ENCODE measurements at regions not wholly inside any gene's neighbourhood (a gene's known extent, or its start where the extent isn't known, plus 50 kb on each side); places are given as distances from the start of the nearest gene placed in this dataset.

GRCh38 chr16:85245307-85246172 is 133.3 kb upstream of the CIBAR2 start:
- peak overlapping the region; percentile 48 for H3K4me2 ChIP-seq (ENCODE audit: low read length)
- TF ChIP-seq CTCF (IDR thresholded peaks at IDR 0.05; ENCODE audit: low read depth, low read length) (peak; percentile 86), EZH2phosphoT487 (IDR thresholded peaks at IDR 0.05; ENCODE audit: low read depth) (no peak)
- H4K20me1 ChIP-seq (ENCODE audit: insufficient read depth, low read length): no peaks in the 10 kb centered on the region

GRCh38 chr16:85246473-85246872 is 134.2 kb upstream of the CIBAR2 start:
- no peaks in the 10 kb centered on the region for H3K79me2 ChIP-seq (ENCODE audit: low read length)
- no peaks in the 10 kb centered on the region for H3K9me3 ChIP-seq (ENCODE audit: insufficient read depth, low read length)
- no peak overlapping the region for H3K4me3 ChIP-seq (ENCODE audit: low read length)
- no peak overlapping the region for H3K27ac ChIP-seq (ENCODE audit: low read length)
- TF ChIP-seq EZH2phosphoT487 (IDR thresholded peaks at IDR 0.05; ENCODE audit: low read depth) (no peak), CTCF (IDR thresholded peaks at IDR 0.05; ENCODE audit: low read depth, low read length) (no peak)
- H2AFZ ChIP-seq (ENCODE audit: low read depth, low read length): no peak overlapping the region
- no peak overlapping the region for H3K4me2 ChIP-seq (ENCODE audit: low read length)
- 0 out of 2 replicates have a peak, but pooled peaks cover 2% of the 10 kb centered on the region for H3K27me3 ChIP-seq (ENCODE audit: low read depth, low read length)
- no peaks in the 10 kb centered on the region for H4K20me1 ChIP-seq (ENCODE audit: insufficient read depth, low read length)
- no peaks in the 10 kb centered on the region for H3K4me1 ChIP-seq (ENCODE audit: low read length)
- no peaks in the 10 kb centered on the region for H3K36me3 ChIP-seq (replicated peaks; ENCODE audit: low read depth, low read length)
- no peak overlapping the region for H3K9ac ChIP-seq (ENCODE audit: low read length)

More at GRCh38 chr16:85245307-85246172, 133.3 kb upstream of the CIBAR2 start:
- Histone ChIP-seq H3K27me3 (ENCODE audit: low read depth, low read length) (0 out of 2 replicates have a peak, but pooled peaks cover 2% of the 10 kb centered on the region), H3K4me1 (ENCODE audit: low read length) (no peaks in the 10 kb centered on the region), H3K79me2 (ENCODE audit: low read length) (no peaks in the 10 kb centered on the region), H3K9ac (ENCODE audit: low read length) (no peak overlapping the region), H3K27ac (ENCODE audit: low read length) (no peak overlapping the region), H3K36me3 (replicated peaks; ENCODE audit: low read depth, low read length) (no peaks in the 10 kb centered on the region), H3K4me3 (ENCODE audit: low read length) (no peak overlapping the region), H2AFZ (ENCODE audit: low read depth, low read length) (peak overlapping the region; percentile 31; the same call in 1 of the 2 replicates), H3K9me3 (ENCODE audit: insufficient read depth, low read length) (no peaks in the 10 kb centered on the region)

DNA sequence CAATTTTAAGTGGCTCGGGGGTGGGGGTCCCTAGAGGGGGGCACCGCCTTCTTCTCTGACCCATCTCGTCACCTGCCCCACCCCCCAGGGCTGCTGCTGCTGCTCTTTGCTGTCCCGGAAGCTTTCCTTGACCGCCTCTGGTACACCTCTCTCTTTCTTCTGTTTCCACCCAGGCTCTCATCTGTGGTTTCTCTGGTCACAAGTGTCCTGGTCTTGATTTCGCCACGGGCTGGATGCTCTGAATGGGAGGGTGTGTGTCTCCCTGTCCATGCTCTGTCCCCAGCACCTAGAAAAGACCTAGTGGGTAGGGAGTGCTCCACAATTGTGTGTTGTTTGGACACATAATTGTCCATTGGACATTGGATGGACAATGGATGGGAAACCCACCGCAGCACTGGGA is 134.7 kb upstream of the CIBAR2 start:
- Histone ChIP-seq H3K9ac (ENCODE audit: low read length) (no peak overlapping the region), H3K4me1 (ENCODE audit: low read length) (no peaks in the 10 kb centered on the region), H4K20me1 (ENCODE audit: insufficient read depth, low read length) (no peaks in the 10 kb centered on the region), H3K27me3 (ENCODE audit: low read depth, low read length) (0 out of 2 replicates have a peak, but pooled peaks cover 2% of the 10 kb centered on the region), H3K36me3 (replicated peaks; ENCODE audit: low read depth, low read length) (no peaks in the 10 kb centered on the region), H3K4me3 (ENCODE audit: low read length) (no peak overlapping the region), H3K9me3 (ENCODE audit: insufficient read depth, low read length) (no peaks in the 10 kb centered on the region), H3K4me2 (ENCODE audit: low read length) (no peak overlapping the region), H2AFZ (ENCODE audit: low read depth, low read length) (no peak overlapping the region), H3K79me2 (ENCODE audit: low read length) (no peaks in the 10 kb centered on the region), H3K27ac (ENCODE audit: low read length) (no peak overlapping the region)
- no peak for TF ChIP-seq CTCF (IDR thresholded peaks at IDR 0.05; ENCODE audit: low read depth, low read length)
- TF ChIP-seq EZH2phosphoT487 (IDR thresholded peaks at IDR 0.05; ENCODE audit: low read depth): no peak

- no peak overlapping the region for H3K9ac ChIP-seq (ENCODE audit: low read length)
- no peaks in the 10 kb centered on the region for H3K4me1 ChIP-seq (ENCODE audit: low read length)
- no peaks in the 10 kb centered on the region for H3K9me3 ChIP-seq (ENCODE audit: insufficient read depth, low read length)
- no peak overlapping the region for H3K4me3 ChIP-seq (ENCODE audit: low read length)
- 0 out of 2 replicates have a peak, but pooled peaks cover 2% of the 10 kb centered on the region for H3K27me3 ChIP-seq (ENCODE audit: low read depth, low read length)
- H2AFZ ChIP-seq (ENCODE audit: low read depth, low read length): no peak overlapping the region
- no peaks in the 10 kb centered on the region for H4K20me1 ChIP-seq (ENCODE audit: insufficient read depth, low read length)
- TF ChIP-seq EZH2phosphoT487 (IDR thresholded peaks at IDR 0.05; ENCODE audit: low read depth): no peak
- no peak for TF ChIP-seq CTCF (IDR thresholded peaks at IDR 0.05; ENCODE audit: low read depth, low read length)
- H3K4me2 ChIP-seq (ENCODE audit: low read length): no peak overlapping the region
- no peaks in the 10 kb centered on the region for H3K36me3 ChIP-seq (replicated peaks; ENCODE audit: low read depth, low read length)
- H3K79me2 ChIP-seq (ENCODE audit: low read length): no peaks in the 10 kb centered on the region
- no peak overlapping the region for H3K27ac ChIP-seq (ENCODE audit: low read length)
Measured at GRCh38 chr16:85248342-85248741, 136.1 kb upstream of the CIBAR2 start.
